ENCODE measurements at regions not wholly inside any gene's neighbourhood (a gene's known extent, or its start where the extent isn't known, plus 50 kb on each side); places are given as distances from the start of the nearest gene placed in this dataset.

- DNase-seq (ENCODE audit: extremely low read depth in 1 of 11, low read depth in 9 of 11, low spot score in 4 of 11) = no peak
Measured at GRCh38 chr5:92402045-92402444, 1018.9 kb upstream of the ARRDC3 start.

GRCh38 chr5:92401492-92401891 is 1018.4 kb upstream of the ARRDC3 start:
- peak in 4 of 11 donors; percentile 10 to 32 (median 14) for DNase-seq (ENCODE audit: extremely low read depth in 1 of 11, low read depth in 9 of 11, low spot score in 4 of 11)

GRCh38 chr5:92394936-92395335 is 1011.8 kb upstream of the ARRDC3 start:
- no peak for DNase-seq (ENCODE audit: extremely low read depth in 1 of 11, low read depth in 9 of 11, low spot score in 4 of 11)

- DNase-seq (ENCODE audit: extremely low read depth in 1 of 11, low read depth in 9 of 11, low spot score in 4 of 11) = no peak
Measured at GRCh38 chr5:92390657-92391056, 1007.5 kb upstream of the ARRDC3 start.

GRCh38 chr5:92380069-92380770 is 997.1 kb upstream of the ARRDC3 start:
- no peak for DNase-seq (ENCODE audit: extremely low read depth in 1 of 11, low read depth in 9 of 11, low spot score in 4 of 11)

GRCh38 chr5:92378966-92379611 is 996.0 kb upstream of the ARRDC3 start:
- DNase-seq (ENCODE audit: extremely low read depth in 1 of 11, low read depth in 9 of 11, low spot score in 4 of 11) = no peak

- DNase-seq (ENCODE audit: extremely low read depth in 1 of 11, low read depth in 9 of 11, low spot score in 4 of 11) = no peak
Measured at GRCh38 chr5:92374859-92375258, 991.7 kb upstream of the ARRDC3 start.

GRCh38 chr5:92372766-92373165 is 989.6 kb upstream of the ARRDC3 start:
- no peak for DNase-seq (ENCODE audit: extremely low read depth in 1 of 11, low read depth in 9 of 11, low spot score in 4 of 11)

- no peak for DNase-seq (ENCODE audit: extremely low read depth in 1 of 11, low read depth in 9 of 11, low spot score in 4 of 11)
Measured at GRCh38 chr5:92371889-92372235, 988.7 kb upstream of the ARRDC3 start.

GRCh38 chr5:92371171-92371888 is 988.2 kb upstream of the ARRDC3 start:
- DNase-seq (ENCODE audit: extremely low read depth in 1 of 11, low read depth in 9 of 11, low spot score in 4 of 11) = no peak

GRCh38 chr5:92370032-92370431 is 986.9 kb upstream of the ARRDC3 start:
- DNase-seq (ENCODE audit: extremely low read depth in 1 of 11, low read depth in 9 of 11, low spot score in 4 of 11) = no peak

GRCh38 chr5:92369587-92369986 is 986.5 kb upstream of the ARRDC3 start:
- DNase-seq (ENCODE audit: extremely low read depth in 1 of 11, low read depth in 9 of 11, low spot score in 4 of 11) = no peak

GRCh38 chr5:92364986-92365550 is 982.0 kb upstream of the ARRDC3 start:
- no peak for DNase-seq (ENCODE audit: extremely low read depth in 1 of 11, low read depth in 9 of 11, low spot score in 4 of 11)

GRCh38 chr5:92353107-92354030 is 970.3 kb upstream of the ARRDC3 start:
- DNase-seq (ENCODE audit: extremely low read depth in 1 of 11, low read depth in 9 of 11, low spot score in 4 of 11) = no peak

- peak in 2 of 11 donors; percentile 5 to 9 for DNase-seq (ENCODE audit: extremely low read depth in 1 of 11, low read depth in 9 of 11, low spot score in 4 of 11)
Measured at GRCh38 chr5:92337772-92338234, 954.7 kb upstream of the ARRDC3 start.

GRCh38 chr5:92332039-92332438 is 948.9 kb upstream of the ARRDC3 start:
- DNase-seq (ENCODE audit: extremely low read depth in 1 of 11, low read depth in 9 of 11, low spot score in 4 of 11) = no peak

GRCh38 chr5:92330365-92330764 is 947.2 kb upstream of the ARRDC3 start:
- DNase-seq (ENCODE audit: extremely low read depth in 1 of 11, low read depth in 9 of 11, low spot score in 4 of 11) = no peak

- DNase-seq (ENCODE audit: extremely low read depth in 1 of 11, low read depth in 9 of 11, low spot score in 4 of 11) = no peak
Measured at GRCh38 chr5:92329759-92330158, 946.6 kb upstream of the ARRDC3 start.

Measured in renal cortex interstitium (tissue), 11 donors.